Kidney (tissue), 13 donors: ENCODE measurements at regions not wholly inside any gene's neighbourhood (a gene's known extent, or its start where the extent isn't known, plus 50 kb on each side); places are given as distances from the start of the nearest gene placed in this dataset.

Experiments
- DNase-seq, 5 donors: peaks; one replicate each; pipeline ENCODE4 v3.0.0-alpha.2; 2013 to 2020
- FAIRE-seq: peaks from 2 replicates; lab custom pipeline; 2012; peaks lifted over from hg19 to GRCh38; lab: Jason Lieb, UNC
- H3K27ac ChIP-seq, 2 donors: one replicate each; pipeline ENCODE4 v1.7.0; 2013; ENCODE audit warnings: low read depth in 2 of 2, low read length in 2 of 2, inconsistent platforms in 1 of 2
- H3K27me3 ChIP-seq: one replicate; pipeline ENCODE4 v1.7.1; 2013; ENCODE audit warnings: low read length, inconsistent platforms; ENCODE audit not compliant: control insufficient read depth, insufficient read depth
- H3K36me3 ChIP-seq, 3 donors: one replicate each; pipeline versions ENCODE4 v1.7.0 to v1.7.1; 2013; ENCODE audit warnings: low read length in 3 of 3, control low read depth in 1 of 3, inconsistent platforms in 1 of 3; ENCODE audit not compliant: insufficient read depth in 3 of 3, control insufficient read depth in 2 of 3
- H3K4me1 ChIP-seq, 3 donors: one replicate each; pipeline versions ENCODE4 v1.7.0 to v1.7.1; 2013; ENCODE audit warnings: low read length in 3 of 3, inconsistent platforms in 1 of 3, low read depth in 1 of 3; ENCODE audit not compliant: control insufficient read depth in 2 of 3, insufficient read depth in 2 of 3
- H3K4me3 ChIP-seq, 3 donors: one replicate each; pipeline versions ENCODE4 v1.7.0 to v1.8.1; 2013; ENCODE audit warnings: low read length in 3 of 3, control low read depth in 1 of 3, inconsistent platforms in 1 of 3
- H3K9ac ChIP-seq, 3 donors: one replicate each; pipeline versions ENCODE4 v1.7.0 to v1.7.1; 2013; ENCODE audit warnings: low read length in 3 of 3, control low read depth in 1 of 3, inconsistent platforms in 1 of 3
- H3K9me3 ChIP-seq, 3 donors: one replicate each; pipeline versions ENCODE4 v1.7.0 to v1.7.1; 2013; ENCODE audit warnings: low read length in 3 of 3, control low read depth in 1 of 3, inconsistent platforms in 1 of 3; ENCODE audit not compliant: control insufficient read depth in 2 of 3, insufficient read depth in 1 of 3
- intact Hi-C: fragments of 100-400 bp; cut with DNase I; formaldehyde crosslinking; loops from one replicate; pipeline ENCODE4 v1.11.1; 2022
- TF ChIP-seq, protein P1 (sequence below): IDR thresholded peaks from 3 replicates; pipeline ENCODE4 v1.5.1; 2012; ENCODE audit warnings: mild to moderate bottlenecking, moderate library complexity, borderline replicate concordance; ENCODE audit not compliant: insufficient read depth; ENCODE audit errors: extremely low read depth
- donor health status: control.
- donor health status: control.
- donor health status: control.
- donor health status: control.
- donor health status: control.
- donor health status: DM: yes; HTN: yes; CAD: no.
- donor health status: Normal renal cell carcinoma (clear cell type).

DNA sequence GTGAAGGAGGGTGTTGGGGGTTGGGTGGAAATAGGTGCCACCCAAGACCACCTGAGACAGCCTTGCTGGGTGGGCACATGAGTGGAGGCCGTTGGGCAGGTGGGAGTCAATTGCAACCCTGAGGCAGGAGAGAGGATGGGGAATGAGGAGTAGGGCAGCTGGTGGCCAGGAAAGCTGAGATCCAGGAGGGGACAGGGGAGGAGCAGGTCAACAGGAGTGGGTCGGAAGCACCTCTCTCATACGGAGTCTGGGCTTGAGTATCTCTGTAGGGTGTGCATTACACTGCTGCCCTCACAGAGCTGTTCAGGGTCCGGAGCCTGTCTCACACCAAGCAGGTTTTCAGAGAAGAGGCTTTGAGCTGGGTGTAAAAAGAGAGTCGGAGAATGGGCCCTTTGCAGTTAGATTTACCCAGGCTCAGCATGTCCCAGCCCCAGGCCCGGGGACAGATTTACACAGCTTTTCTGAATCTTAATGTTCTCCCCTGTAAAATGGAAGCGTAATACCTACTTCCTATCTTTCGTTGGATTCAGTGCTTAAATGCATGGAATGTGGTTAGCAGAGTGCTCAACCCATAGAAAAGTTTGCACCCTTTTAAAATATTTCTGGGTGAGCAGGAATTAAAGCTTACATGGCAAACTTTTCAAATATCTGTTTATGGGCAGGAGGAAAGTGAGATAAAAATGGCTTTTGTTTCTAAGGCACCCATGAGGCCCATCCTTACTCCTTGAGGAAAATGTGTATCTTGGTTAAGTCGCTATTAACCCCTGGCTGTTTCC, 144.0 kb upstream of the MYCN start:
- no peaks in the 10 kb centered on the region for H3K9me3 ChIP-seq
- no peaks in the 10 kb centered on the region for H3K27me3 ChIP-seq
- DNase-seq (peak in 2 of 5 donors; percentile 44 to 54), FAIRE-seq (no peak)
- no peaks in the 10 kb centered on the region for H3K4me1 ChIP-seq
- H3K9ac ChIP-seq = no peak overlapping the region
- no peak overlapping the region for H3K4me3 ChIP-seq
- TF ChIP-seq, protein P1, sequence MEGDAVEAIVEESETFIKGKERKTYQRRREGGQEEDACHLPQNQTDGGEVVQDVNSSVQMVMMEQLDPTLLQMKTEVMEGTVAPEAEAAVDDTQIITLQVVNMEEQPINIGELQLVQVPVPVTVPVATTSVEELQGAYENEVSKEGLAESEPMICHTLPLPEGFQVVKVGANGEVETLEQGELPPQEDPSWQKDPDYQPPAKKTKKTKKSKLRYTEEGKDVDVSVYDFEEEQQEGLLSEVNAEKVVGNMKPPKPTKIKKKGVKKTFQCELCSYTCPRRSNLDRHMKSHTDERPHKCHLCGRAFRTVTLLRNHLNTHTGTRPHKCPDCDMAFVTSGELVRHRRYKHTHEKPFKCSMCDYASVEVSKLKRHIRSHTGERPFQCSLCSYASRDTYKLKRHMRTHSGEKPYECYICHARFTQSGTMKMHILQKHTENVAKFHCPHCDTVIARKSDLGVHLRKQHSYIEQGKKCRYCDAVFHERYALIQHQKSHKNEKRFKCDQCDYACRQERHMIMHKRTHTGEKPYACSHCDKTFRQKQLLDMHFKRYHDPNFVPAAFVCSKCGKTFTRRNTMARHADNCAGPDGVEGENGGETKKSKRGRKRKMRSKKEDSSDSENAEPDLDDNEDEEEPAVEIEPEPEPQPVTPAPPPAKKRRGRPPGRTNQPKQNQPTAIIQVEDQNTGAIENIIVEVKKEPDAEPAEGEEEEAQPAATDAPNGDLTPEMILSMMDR = no peak
- intact Hi-C loops = no loop called here
- no peak overlapping the region for H3K27ac ChIP-seq
- no peaks in the 10 kb centered on the region for H3K36me3 ChIP-seq

DNA sequence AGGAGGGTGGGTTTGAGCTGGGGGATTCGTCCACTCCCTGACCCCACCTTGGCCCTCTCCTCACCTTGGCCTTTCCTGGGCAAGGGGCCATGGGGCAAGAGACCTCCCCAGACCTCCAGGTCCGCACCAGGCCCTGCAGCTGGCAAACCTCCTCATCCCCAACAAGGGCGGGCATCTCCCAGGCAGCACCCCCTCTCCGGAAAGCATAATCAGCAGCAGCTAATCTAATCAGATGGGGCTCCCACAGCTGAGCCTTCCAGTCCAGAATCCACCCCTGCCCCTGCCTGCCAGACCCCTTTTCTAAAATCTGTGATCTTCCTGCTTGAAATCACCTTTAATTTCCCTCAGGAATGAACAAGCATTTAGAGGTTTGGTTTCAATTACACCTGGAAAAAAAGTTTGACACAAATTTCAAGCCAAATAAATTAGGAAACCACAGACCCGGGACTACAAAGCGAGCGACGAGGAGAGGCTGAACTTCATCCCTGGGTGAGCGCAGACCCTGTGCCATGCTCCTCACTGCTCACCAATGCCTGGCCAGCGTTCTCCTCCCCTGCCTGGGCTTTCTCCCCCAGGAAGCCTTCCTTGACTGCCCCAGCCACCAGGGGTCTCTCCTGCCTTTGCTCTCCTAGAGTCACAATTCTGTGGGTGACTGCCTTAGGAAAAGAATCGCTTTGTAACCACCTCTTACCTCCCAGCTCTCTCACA, 143.0 kb upstream of the MYCN start:
- no peaks in the 10 kb centered on the region for H3K9me3 ChIP-seq
- no peak overlapping the region for H3K9ac ChIP-seq
- H3K4me3 ChIP-seq = no peak overlapping the region
- intact Hi-C loops = no loop called here
- FAIRE-seq = no peak
- no peaks in the 10 kb centered on the region for H3K36me3 ChIP-seq
- TF ChIP-seq, protein P1 = peak; percentile 24
- H3K4me1 ChIP-seq = peaks cover 0 to 1% (median 0%) of the 10 kb centered on the region in 3 donors
- H3K27me3 ChIP-seq = no peaks in the 10 kb centered on the region
- H3K27ac ChIP-seq = no peak overlapping the region
- DNase-seq = peak in 4 of 5 donors; percentile 75 to 88 (median 78)

DNA sequence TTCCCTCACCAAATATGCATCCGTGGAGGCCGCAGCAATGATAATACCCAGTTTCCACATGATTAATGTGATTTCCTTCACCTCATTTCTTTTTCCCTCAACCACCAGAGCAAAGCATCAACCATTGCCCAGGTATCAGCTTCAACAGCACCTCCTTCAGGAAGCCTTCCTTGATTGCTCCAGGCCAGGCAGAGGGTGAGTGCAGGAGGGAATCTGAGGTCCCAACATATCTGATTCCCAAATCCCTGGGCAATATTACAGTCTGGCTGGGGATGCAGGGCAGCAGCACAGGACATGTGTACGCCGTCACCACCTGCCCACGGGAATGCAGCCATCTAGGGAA, 142.4 kb upstream of the MYCN start:
- no peaks in the 10 kb centered on the region for H3K36me3 ChIP-seq
- no peak overlapping the region for H3K27ac ChIP-seq
- TF ChIP-seq, protein P1 = no peak
- FAIRE-seq = no peak
- intact Hi-C loops = no loop called here
- H3K9me3 ChIP-seq = no peaks in the 10 kb centered on the region
- H3K9ac ChIP-seq = no peak overlapping the region
- no peak overlapping the region for H3K4me3 ChIP-seq
- H3K27me3 ChIP-seq = no peaks in the 10 kb centered on the region
- DNase-seq = no peak
- peaks cover 0 to 6% (median 0%) of the 10 kb centered on the region in 3 donors for H3K4me1 ChIP-seq
